IMR-90 (cell line): ENCODE measurements at regions not wholly inside any gene's neighbourhood (a gene's known extent, or its start where the extent isn't known, plus 50 kb on each side); places are given as distances from the start of the nearest gene placed in this dataset.

ENCODE experiments used
- ATAC-seq: fragments of 200-7000 bp; cut with Tn5 transposase; 2 replicates; pipeline ENCODE4 v1.9.1; 2020; ENCODE audit warnings: low read depth, mild to moderate bottlenecking, moderate library complexity
- BruUV-seq: library from RNA; stranded (reverse); fragments of 400-500 nt; replicated peaks from 2 replicates; lab custom pipeline; 2021; lab: Mats Ljungman, UMichigan
- CTCF ChIA-PET: fragments of 300-600 bp; formaldehyde crosslinking; extraction: SDS; loops from one replicate; lab custom pipeline; 2021; ENCODE audit warnings: antibody characterized with exemption; lab: Yijun Ruan, JAX
- POLR2A ChIA-PET: fragments of 300-600 bp; sonication (Branson Sonifier 250); formaldehyde crosslinking; loops from one replicate; lab custom pipeline; 2022; ENCODE audit warnings: antibody characterized with exemption; ENCODE audit not compliant: unreplicated experiment; lab: Charles Lee
- DNase-seq: peaks from one replicate; pipeline ENCODE4 v3.0.0; 2013
- H2AFZ ChIP-seq: replicated peaks from 2 replicates; pipeline ENCODE3; 2013; ENCODE audit warnings: low read length, mild to moderate bottlenecking; ENCODE audit not compliant: poor library complexity
- H2AK5ac ChIP-seq: 2 replicates; pipeline ENCODE4 v1.6.1; 2013; ENCODE audit warnings: low read depth, low read length, inconsistent platforms
- H2AK9ac ChIP-seq: replicated peaks from 2 replicates; pipeline ENCODE3; 2013; ENCODE audit warnings: mild to moderate bottlenecking, low read depth, low read length, moderate library complexity; ENCODE audit not compliant: poor library complexity
- H2BK120ac ChIP-seq: 2 replicates; pipeline ENCODE4 v1.6.1; 2013; ENCODE audit warnings: low read depth, low read length, inconsistent platforms
- H2BK15ac ChIP-seq: 3 replicates; pipeline ENCODE4 v1.6.1; 2013; ENCODE audit warnings: low read depth, low read length, inconsistent platforms
- H2BK20ac ChIP-seq: 2 replicates; pipeline ENCODE4 v1.6.1; 2013; ENCODE audit warnings: low read depth, mild to moderate bottlenecking, inconsistent platforms, low read length, moderate library complexity
- H2BK5ac ChIP-seq: 2 replicates; pipeline ENCODE4 v1.6.1; 2013; ENCODE audit warnings: mild to moderate bottlenecking, low read depth, low read length, inconsistent platforms; ENCODE audit not compliant: poor library complexity, severe bottlenecking
- H3K14ac ChIP-seq: replicated peaks from 2 replicates; pipeline ENCODE4 v1.6.1; 2013; ENCODE audit warnings: low read depth, low read length, inconsistent platforms
- H3K18ac ChIP-seq: 2 replicates; pipeline ENCODE4 v1.6.1; 2013; ENCODE audit warnings: low read depth, low read length, control low read depth
- H3K23ac ChIP-seq: 2 replicates; pipeline ENCODE4 v1.6.1; 2013; ENCODE audit warnings: low read depth, low read length, inconsistent platforms
- H3K27ac ChIP-seq: 2 replicates; pipeline ENCODE4 v1.5.1; 2013; ENCODE audit warnings: mild to moderate bottlenecking, control low read depth, low read length; ENCODE audit not compliant: insufficient read depth
- H3K27me3 ChIP-seq: 2 replicates; pipeline ENCODE4 v1.6.1; 2013; ENCODE audit warnings: low read length; ENCODE audit not compliant: control insufficient read depth, insufficient read depth
- H3K36me3 ChIP-seq: 2 replicates; pipeline ENCODE4 v1.6.1; 2013; ENCODE audit warnings: low read length, mixed read lengths; ENCODE audit not compliant: control insufficient read depth, insufficient read depth
- H3K4ac ChIP-seq: 2 replicates; pipeline ENCODE4 v1.6.1; 2013; ENCODE audit warnings: low read depth, low read length, inconsistent platforms
- H3K4me1 ChIP-seq: 2 replicates; pipeline ENCODE4 v1.6.1; 2013; ENCODE audit warnings: low read length, mixed read lengths; ENCODE audit not compliant: control insufficient read depth, insufficient read depth
- H3K4me2 ChIP-seq: 2 replicates; pipeline ENCODE4 v1.6.1; 2013; ENCODE audit warnings: low read depth, mild to moderate bottlenecking, control low read depth, low read length, moderate library complexity
- H3K4me3 ChIP-seq: 2 replicates; pipeline ENCODE4 v1.5.1; 2013; ENCODE audit warnings: low read depth, mild to moderate bottlenecking, control low read depth, low read length, moderate library complexity; ENCODE audit not compliant: insufficient read depth
- H3K56ac ChIP-seq: 2 replicates; pipeline ENCODE4 v1.6.1; 2013; ENCODE audit warnings: low read length, inconsistent platforms; ENCODE audit not compliant: insufficient read depth; ENCODE audit errors: extremely low read depth
- H3K79me1 ChIP-seq, 2 experiments: 2 replicates each; pipeline ENCODE4 v1.6.1; 2013; ENCODE audit warnings: low read length in 2 of 2, inconsistent platforms in 1 of 2, low read depth in 1 of 2
- H3K9ac ChIP-seq: 2 replicates; pipeline ENCODE4 v1.6.1; 2013; ENCODE audit warnings: low read depth, low read length, control low read depth
- H3K9me1 ChIP-seq: 2 replicates; pipeline ENCODE4 v1.6.1; 2013; ENCODE audit warnings: low read length, inconsistent platforms; ENCODE audit not compliant: insufficient read depth
- H3K9me3 ChIP-seq: 2 replicates; pipeline ENCODE4 v1.6.1; 2013; ENCODE audit warnings: low read length; ENCODE audit not compliant: control insufficient read depth, insufficient read depth
- H4K20me1 ChIP-seq: 2 replicates; pipeline ENCODE4 v1.6.1; 2013; ENCODE audit warnings: low read length, inconsistent platforms; ENCODE audit not compliant: insufficient read depth
- H4K5ac ChIP-seq: 2 replicates; pipeline ENCODE4 v1.6.1; 2013; ENCODE audit warnings: mild to moderate bottlenecking, low read depth, low read length, control low read depth
- H4K8ac ChIP-seq, 2 experiments: 2 replicates each; pipeline ENCODE4 v1.6.1; 2013; ENCODE audit warnings: low read depth in 2 of 2, low read length in 2 of 2, control low read depth in 1 of 2, inconsistent platforms in 1 of 2
- H4K91ac ChIP-seq: 2 replicates; pipeline ENCODE4 v1.6.1; 2013; ENCODE audit warnings: low read depth, low read length, inconsistent platforms; ENCODE audit not compliant: insufficient read depth
- WGBS, 2 experiments: methylation state at CpG; one replicate each; pipeline versions ENCODE4 v1.1.5 to v1.1.7; 2013; ENCODE audit warnings: missing lambda C conversion rate in 2 of 2; ENCODE audit not compliant: insufficient read length in 1 of 2; ENCODE audit errors: extremely low coverage in 2 of 2; 5-methylcytosine and 5-hydroxymethylcytosine counted together
- dilution Hi-C: fragments of 300-500 bp; cut with HindIII; formaldehyde crosslinking; loops from one replicate; pipeline ENCODE4 v1.14.3; 2018; ENCODE audit warnings: low sequenced_read_pairs; ENCODE audit not compliant: unreplicated experiment
- in situ Hi-C: fragments of 300-500 bp; cut with MboI; formaldehyde crosslinking; loops from 3 replicates; pipeline ENCODE4 v1.14.3; 2019; ENCODE audit warnings: low sequenced_read_pairs, inconsistent platforms, mixed read lengths
- intact Hi-C: fragments of 100-400 bp; cut with micrococcal nuclease; formaldehyde crosslinking; loops from 2 replicates; pipeline ENCODE4 v1.10.0; 2022
- TF ChIP-seq, protein P1 (sequence below): conservative IDR thresholded peaks from 2 replicates; pipeline ENCODE4 v1.5.1; 2012; ENCODE audit warnings: mild to moderate bottlenecking, low read depth, low read length, improper control_type of control experiment
- TF ChIP-seq, protein P2 (sequence below): fragments of 150-350 bp; IDR thresholded peaks from 2 replicates; pipeline ENCODE4 v1.6.1; 2016; ENCODE audit warnings: low read depth, mild to moderate bottlenecking, low read length, moderate library complexity, borderline replicate concordance

DNA sequence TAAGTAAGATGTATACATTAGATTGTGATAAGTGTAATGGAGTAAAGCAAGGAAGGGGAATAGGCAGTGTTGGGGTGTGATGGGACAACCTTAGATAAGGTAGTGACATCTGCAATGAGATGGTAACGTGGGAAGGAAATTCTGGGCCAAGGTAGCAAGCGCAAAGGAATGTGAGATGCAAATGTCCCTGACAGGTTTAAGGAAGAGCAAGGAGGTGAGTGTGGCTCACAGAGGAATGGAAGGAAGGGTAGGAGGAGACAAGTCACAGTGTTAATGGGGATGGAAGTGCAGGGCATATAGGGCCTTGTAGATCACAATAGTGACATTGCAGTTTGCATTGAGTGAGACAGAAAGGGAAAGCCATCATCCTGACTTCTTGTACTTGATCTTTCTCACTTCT, 170.9 kb upstream of the FAM98A start:
- Histone ChIP-seq H3K23ac (no peak overlapping the region), H4K20me1 (no peaks in the 10 kb centered on the region), H3K27ac (no peak overlapping the region), H3K4ac (no peak overlapping the region), H3K56ac (no peak overlapping the region), H2AK9ac (no peak overlapping the region), H3K4me3 (no peak overlapping the region), H2BK5ac (no peak overlapping the region), H3K9ac (no peak overlapping the region), H3K79me1 (no peaks in the 10 kb centered on the region), H2BK20ac (no peak overlapping the region), H2AFZ (no peak overlapping the region), H2BK15ac (no peak overlapping the region), H3K27me3 (no peaks in the 10 kb centered on the region), H3K18ac (no peak overlapping the region), H3K4me1 (no peaks in the 10 kb centered on the region), H3K9me3 (no peaks in the 10 kb centered on the region; the same call in 1 of the 2 replicates), H3K9me1 (no peaks in the 10 kb centered on the region), H4K8ac (no peak overlapping the region), H3K36me3 (no peaks in the 10 kb centered on the region), H4K5ac (no peak overlapping the region), H2BK120ac (no peak overlapping the region), H3K14ac (no peak overlapping the region), H2AK5ac (no peak overlapping the region), H3K4me2 (no peak overlapping the region), H4K91ac (no peak overlapping the region)
- no TSS peak for BruUV-seq
- 31% methylated on average over 2 of the region's 2 CpGs; no CpG with 5 or more reads in 1 of the 2 experiments for WGBS, 2 experiments
- ATAC-seq, result no peak
- TF ChIP-seq, protein P1, sequence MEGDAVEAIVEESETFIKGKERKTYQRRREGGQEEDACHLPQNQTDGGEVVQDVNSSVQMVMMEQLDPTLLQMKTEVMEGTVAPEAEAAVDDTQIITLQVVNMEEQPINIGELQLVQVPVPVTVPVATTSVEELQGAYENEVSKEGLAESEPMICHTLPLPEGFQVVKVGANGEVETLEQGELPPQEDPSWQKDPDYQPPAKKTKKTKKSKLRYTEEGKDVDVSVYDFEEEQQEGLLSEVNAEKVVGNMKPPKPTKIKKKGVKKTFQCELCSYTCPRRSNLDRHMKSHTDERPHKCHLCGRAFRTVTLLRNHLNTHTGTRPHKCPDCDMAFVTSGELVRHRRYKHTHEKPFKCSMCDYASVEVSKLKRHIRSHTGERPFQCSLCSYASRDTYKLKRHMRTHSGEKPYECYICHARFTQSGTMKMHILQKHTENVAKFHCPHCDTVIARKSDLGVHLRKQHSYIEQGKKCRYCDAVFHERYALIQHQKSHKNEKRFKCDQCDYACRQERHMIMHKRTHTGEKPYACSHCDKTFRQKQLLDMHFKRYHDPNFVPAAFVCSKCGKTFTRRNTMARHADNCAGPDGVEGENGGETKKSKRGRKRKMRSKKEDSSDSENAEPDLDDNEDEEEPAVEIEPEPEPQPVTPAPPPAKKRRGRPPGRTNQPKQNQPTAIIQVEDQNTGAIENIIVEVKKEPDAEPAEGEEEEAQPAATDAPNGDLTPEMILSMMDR, result no peak
- TF ChIP-seq, protein P2, sequence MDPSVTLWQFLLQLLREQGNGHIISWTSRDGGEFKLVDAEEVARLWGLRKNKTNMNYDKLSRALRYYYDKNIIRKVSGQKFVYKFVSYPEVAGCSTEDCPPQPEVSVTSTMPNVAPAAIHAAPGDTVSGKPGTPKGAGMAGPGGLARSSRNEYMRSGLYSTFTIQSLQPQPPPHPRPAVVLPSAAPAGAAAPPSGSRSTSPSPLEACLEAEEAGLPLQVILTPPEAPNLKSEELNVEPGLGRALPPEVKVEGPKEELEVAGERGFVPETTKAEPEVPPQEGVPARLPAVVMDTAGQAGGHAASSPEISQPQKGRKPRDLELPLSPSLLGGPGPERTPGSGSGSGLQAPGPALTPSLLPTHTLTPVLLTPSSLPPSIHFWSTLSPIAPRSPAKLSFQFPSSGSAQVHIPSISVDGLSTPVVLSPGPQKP, result no peak
- intact Hi-C loops, result no loop called here
- ChIA-PET CTCF (no interaction called here), POLR2A (no interaction called here)
- in situ Hi-C loops, result no loop called here
- DNase-seq, result no peak
- dilution Hi-C loops, result no loop called here
